ENCODE measurements at regions not wholly inside any gene's neighbourhood (a gene's known extent, or its start where the extent isn't known, plus 50 kb on each side); places are given as distances from the start of the nearest gene placed in this dataset.

GRCh38 chr22:23498811-23499798 lies 81.0 kb downstream of the IGLL1 start:
- TF ChIP-seq CTCF (IDR thresholded peaks at IDR 0.05; ENCODE audit: low read length) (no peak), EZH2 (IDR thresholded peaks at IDR 0.05; ENCODE audit: borderline replicate concordance, low read length) (no peak)

Data from OCI-LY1 (cell line).